Keratinocyte (primary cell): ENCODE measurements at regions not wholly inside any gene's neighbourhood (a gene's known extent, or its start where the extent isn't known, plus 50 kb on each side); places are given as distances from the start of the nearest gene placed in this dataset.

Experiments
- DNase-seq: peaks from one replicate; pipeline ENCODE4 v3.0.0-alpha.2; 2011; ENCODE audit warnings: low read depth, missing footprints, low spot score
- FAIRE-seq: peaks from 2 replicates; lab custom pipeline; 2011; peaks lifted over from hg19 to GRCh38; lab: Jason Lieb, UNC
- H2AFZ ChIP-seq: 2 replicates; pipeline ENCODE4 v1.6.0; 2012; ENCODE audit warnings: low read length, control low read depth, inconsistent platforms; ENCODE audit not compliant: control insufficient read depth
- H3K27ac ChIP-seq: 2 replicates; pipeline ENCODE4 v1.5.1; 2011; ENCODE audit warnings: low read length; ENCODE audit not compliant: control insufficient read depth, insufficient read depth
- H3K27me3 ChIP-seq: 3 replicates; pipeline ENCODE4 v1.6.0; 2011; ENCODE audit warnings: low read length; ENCODE audit not compliant: control insufficient read depth, insufficient read depth; ENCODE audit errors: extremely low read depth
- H3K36me3 ChIP-seq, 2 experiments: 2 replicates in 1 of 2; 3 replicates in 1 of 2; pipeline ENCODE4 v1.5.1; 2011; ENCODE audit warnings: low read length in 2 of 2, mild to moderate bottlenecking in 1 of 2; ENCODE audit not compliant: control insufficient read depth in 2 of 2, insufficient read depth in 2 of 2; ENCODE audit errors: extremely low read depth in 1 of 2
- H3K4me1 ChIP-seq: 3 replicates; pipeline ENCODE4 v1.5.1; 2011; ENCODE audit warnings: low read length; ENCODE audit not compliant: control insufficient read depth, insufficient read depth; ENCODE audit errors: extremely low read depth
- H3K4me2 ChIP-seq: 3 replicates; pipeline ENCODE4 v1.6.0; 2011; ENCODE audit warnings: low read depth, low read length; ENCODE audit not compliant: control insufficient read depth, insufficient read depth; ENCODE audit errors: extremely low read depth
- H3K4me3 ChIP-seq, 3 experiments: fragments of 200-600 bp in 1 of 3; sonication (generic) in 1 of 3; 2 replicates in 2 of 3; 3 replicates in 1 of 3; pipeline ENCODE4 v1.5.1; 2011 to 2016; ENCODE audit warnings: low read length in 3 of 3, mild to moderate bottlenecking in 3 of 3, control low read depth in 2 of 3, inconsistent platforms in 1 of 3, low read depth in 1 of 3, mixed read lengths in 1 of 3, mixed run types in 1 of 3, moderate library complexity in 1 of 3; ENCODE audit not compliant: control insufficient read depth in 2 of 3, insufficient read depth in 2 of 3; ENCODE audit errors: extremely low read depth in 1 of 3
- H3K79me2 ChIP-seq: 2 replicates; pipeline ENCODE4 v1.6.0; 2012; ENCODE audit warnings: low read length; ENCODE audit not compliant: control insufficient read depth, insufficient read depth
- H3K9ac ChIP-seq: 3 replicates; pipeline ENCODE4 v1.6.0; 2011; ENCODE audit warnings: low read length; ENCODE audit not compliant: control insufficient read depth, insufficient read depth; ENCODE audit errors: extremely low read depth
- H3K9me1 ChIP-seq: 3 replicates; pipeline ENCODE4 v1.6.0; 2011; ENCODE audit warnings: low read length; ENCODE audit not compliant: control insufficient read depth, insufficient read depth; ENCODE audit errors: extremely low read depth
- H3K9me3 ChIP-seq: 2 replicates; pipeline ENCODE4 v1.5.1; 2012; ENCODE audit warnings: low read depth, low read length; ENCODE audit not compliant: control insufficient read depth
- H4K20me1 ChIP-seq: 3 replicates; pipeline ENCODE4 v1.6.0; 2011; ENCODE audit warnings: low read length; ENCODE audit not compliant: control insufficient read depth, insufficient read depth; ENCODE audit errors: extremely low read depth
- CTCF ChIP-seq, 3 experiments: IDR thresholded peaks in 1 of 3; conservative IDR thresholded peaks in 1 of 3; optimal IDR thresholded peaks in 1 of 3; 2 replicates in 2 of 3; 3 replicates in 1 of 3; pipeline versions ENCODE3 to v1.5.1; 2011; ENCODE audit warnings: low read length in 3 of 3, mild to moderate bottlenecking in 3 of 3, moderate library complexity in 2 of 3, control low read depth in 1 of 3, inconsistent platforms in 1 of 3; ENCODE audit not compliant: insufficient read depth in 2 of 3; ENCODE audit errors: extremely low read depth in 1 of 3
- EZH2 ChIP-seq: IDR thresholded peaks from one replicate; pipeline ENCODE4 v1.6.1; 2012; ENCODE audit warnings: inconsistent platforms, mild to moderate bottlenecking, low read length, moderate library complexity
- dilution Hi-C: fragments of 300-500 bp; cut with MboI; formaldehyde crosslinking; loops from one replicate; pipeline ENCODE4 v1.7.0; 2020; ENCODE audit warnings: low sequenced_read_pairs; ENCODE audit not compliant: extremely low pct_ligation_motif_present

GRCh38 chr2:237154082-237154638 lies 68.5 kb downstream of the COPS8 start:
- dilution Hi-C loops = no loop called here
- no peaks in the 10 kb centered on the region for H3K79me2 ChIP-seq
- no peaks in the 10 kb centered on the region for H3K4me1 ChIP-seq
- H3K36me3 ChIP-seq = no peaks in the 10 kb centered on the region
- H2AFZ ChIP-seq = no peak overlapping the region
- no peaks in the 10 kb centered on the region for H4K20me1 ChIP-seq
- H3K9ac ChIP-seq = no peak overlapping the region
- H3K27ac ChIP-seq = no peak overlapping the region
- TF ChIP-seq EZH2 = no peak
- peak; percentile 71 to 83 (median 76) for TF ChIP-seq CTCF (optimal IDR thresholded peaks at IDR 0.05 in 1 of 3, IDR thresholded peaks at IDR 0.05 in 1 of 3, conservative IDR thresholded peaks at IDR 0.05 in 1 of 3; ENCODE audit: extremely low read depth in 1 of 3, insufficient read depth in 2 of 3, low read length in 3 of 3)
- DNase-seq = no peak
- peak; percentile 49 for FAIRE-seq
- no peaks in the 10 kb centered on the region for H3K9me1 ChIP-seq
- H3K4me3 ChIP-seq = no peak overlapping the region
- H3K4me2 ChIP-seq = no peak overlapping the region
- no peaks in the 10 kb centered on the region for H3K9me3 ChIP-seq
- H3K27me3 ChIP-seq = no peaks in the 10 kb centered on the region

- Histone ChIP-seq H3K27me3 (no peaks in the 10 kb centered on the region), H3K36me3 (no peaks in the 10 kb centered on the region), H3K9ac (no peak overlapping the region), H3K9me1 (no peaks in the 10 kb centered on the region), H3K9me3 (no peaks in the 10 kb centered on the region), H3K4me1 (no peaks in the 10 kb centered on the region), H3K4me3 (no peak overlapping the region), H3K27ac (no peak overlapping the region), H4K20me1 (no peaks in the 10 kb centered on the region), H3K79me2 (no peaks in the 10 kb centered on the region), H3K4me2 (no peak overlapping the region), H2AFZ (no peak overlapping the region)
- FAIRE-seq (no peak), DNase-seq (no peak)
- TF ChIP-seq EZH2 (no peak), CTCF (optimal IDR thresholded peaks at IDR 0.05 in 1 of 3, IDR thresholded peaks at IDR 0.05 in 1 of 3, conservative IDR thresholded peaks at IDR 0.05 in 1 of 3; ENCODE audit: extremely low read depth in 1 of 3, insufficient read depth in 2 of 3, low read length in 3 of 3) (no peak)
- dilution Hi-C loops = no loop called here
Measured at GRCh38 chr2:237154884-237155851, 69.5 kb downstream of the COPS8 start.
